Caco-2 (cell line): ENCODE measurements at regions not wholly inside any gene's neighbourhood (a gene's known extent, or its start where the extent isn't known, plus 50 kb on each side); places are given as distances from the start of the nearest gene placed in this dataset.

Source experiments
- BruUV-seq: library from RNA; stranded (reverse); fragments of 400-500 nt; replicated peaks from 2 replicates; lab custom pipeline; 2021; lab: Mats Ljungman, UMichigan
- CTCF ChIA-PET: fragments of 300-600 bp; sonication (Branson Sonifier 250); formaldehyde crosslinking; loops from one replicate; lab custom pipeline; 2022; ENCODE audit warnings: antibody characterized with exemption; lab: Charles Lee
- POLR2A ChIA-PET: fragments of 300-600 bp; sonication (Branson Sonifier 250); formaldehyde crosslinking; loops from one replicate; lab custom pipeline; 2022; ENCODE audit warnings: antibody characterized with exemption; lab: Charles Lee
- DNase-seq, 2 experiments: peaks; one replicate each; pipeline versions ENCODE4 v3.0.0 to v3.0.0-alpha.2; 2020 to 2022
- H3K27me3 ChIP-seq: replicated peaks from 2 replicates; pipeline ENCODE4 v1.6.0; 2011; ENCODE audit warnings: low read length; ENCODE audit not compliant: control insufficient read depth, insufficient read depth
- H3K36me3 ChIP-seq: 2 replicates; pipeline ENCODE4 v1.5.1; 2011; ENCODE audit warnings: low read length; ENCODE audit not compliant: control insufficient read depth, insufficient read depth
- H3K4me1 ChIP-seq: fragments of 250-450 bp; sonication (Bioruptor Pico); 2 replicates; pipeline ENCODE4 v1.5.1; 2020; ENCODE audit warnings: mild to moderate bottlenecking
- H3K4me3 ChIP-seq: 2 replicates; pipeline ENCODE4 v1.5.1; 2011; ENCODE audit warnings: low read depth, mild to moderate bottlenecking, control low read depth, low read length
- H3K9me3 ChIP-seq: fragments of 250-450 bp; sonication (Bioruptor Pico); 2 replicates; pipeline ENCODE4 v1.5.1; 2020; ENCODE audit warnings: mild to moderate bottlenecking, moderate library complexity
- H3K27ac Mint-ChIP-seq: one replicate; pipeline ENCODE4 v1.8.0; 2022; ENCODE audit warnings: mixed read lengths; ENCODE audit not compliant: unreplicated experiment
- H3K27me3 Mint-ChIP-seq: one replicate; pipeline ENCODE4 v1.8.0; 2022; ENCODE audit warnings: mixed read lengths; ENCODE audit not compliant: insufficient read depth, unreplicated experiment
- H3K36me3 Mint-ChIP-seq: one replicate; pipeline ENCODE4 v1.8.0; 2022; ENCODE audit warnings: mild to moderate bottlenecking, mixed read lengths; ENCODE audit not compliant: insufficient read depth, unreplicated experiment
- H3K4me1 Mint-ChIP-seq: one replicate; pipeline ENCODE4 v1.8.0; 2022; ENCODE audit warnings: low read depth, mixed read lengths; ENCODE audit not compliant: unreplicated experiment
- H3K4me3 Mint-ChIP-seq: one replicate; pipeline ENCODE4 v1.8.0; 2022; ENCODE audit warnings: mild to moderate bottlenecking, moderate library complexity, mixed read lengths; ENCODE audit not compliant: unreplicated experiment
- H3K9me3 Mint-ChIP-seq: one replicate; pipeline ENCODE4 v1.8.0; 2022; ENCODE audit warnings: mixed read lengths; ENCODE audit not compliant: unreplicated experiment
- intact Hi-C: fragments of 100-400 bp; cut with micrococcal nuclease; formaldehyde crosslinking; loops from one replicate; pipeline ENCODE4 v1.10.0; 2022; ENCODE audit not compliant: unreplicated experiment
- TF ChIP-seq, protein P1 (sequence below), 2 experiments: fragments of 200-600 bp in 1 of 2; IDR thresholded peaks; 1 replicate in 1 of 2; 2 replicates in 1 of 2; pipeline versions ENCODE4 v1.5.1 to v1.8.0; 2011 to 2022; ENCODE audit warnings: antibody characterized with exemption in 1 of 2, control low read depth in 1 of 2, inconsistent platforms in 1 of 2, low read depth in 1 of 2, low read length in 1 of 2, mild to moderate bottlenecking in 1 of 2, moderate library complexity in 1 of 2; ENCODE audit not compliant: insufficient read depth in 1 of 2, severe bottlenecking in 1 of 2, unreplicated experiment in 1 of 2

DNA sequence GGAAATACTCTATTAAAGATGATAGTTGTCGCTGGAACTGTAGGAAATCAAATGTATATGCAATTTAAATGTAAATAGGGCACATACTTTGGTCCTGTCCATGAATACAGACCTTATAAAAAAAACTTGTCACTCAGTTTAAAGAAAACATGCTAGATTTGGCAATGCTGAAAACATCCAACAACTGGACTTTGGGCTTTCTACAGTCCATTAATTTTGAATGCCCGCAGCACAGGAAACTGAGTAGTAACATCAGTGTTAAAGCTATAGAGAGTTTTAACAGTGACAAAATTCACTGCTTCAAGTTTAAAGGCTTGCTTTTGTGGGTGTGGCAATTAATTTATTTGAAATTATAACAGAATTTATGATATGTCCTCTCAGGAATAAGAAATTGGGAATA, 578.4 kb downstream of the TRIML1 start:
- H3K27ac Mint-ChIP-seq = no peak overlapping the region
- Histone ChIP-seq H3K36me3 (no peaks in the 10 kb centered on the region), H3K4me3 (no peak overlapping the region), H3K4me1 (no peaks in the 10 kb centered on the region), H3K9me3 (no peaks in the 10 kb centered on the region), H3K27me3 (no peaks in the 10 kb centered on the region)
- POLR2A ChIA-PET = no interaction called here
- intact Hi-C loops = no loop called here
- BruUV-seq = no TSS peak
- TF ChIP-seq, protein P1, sequence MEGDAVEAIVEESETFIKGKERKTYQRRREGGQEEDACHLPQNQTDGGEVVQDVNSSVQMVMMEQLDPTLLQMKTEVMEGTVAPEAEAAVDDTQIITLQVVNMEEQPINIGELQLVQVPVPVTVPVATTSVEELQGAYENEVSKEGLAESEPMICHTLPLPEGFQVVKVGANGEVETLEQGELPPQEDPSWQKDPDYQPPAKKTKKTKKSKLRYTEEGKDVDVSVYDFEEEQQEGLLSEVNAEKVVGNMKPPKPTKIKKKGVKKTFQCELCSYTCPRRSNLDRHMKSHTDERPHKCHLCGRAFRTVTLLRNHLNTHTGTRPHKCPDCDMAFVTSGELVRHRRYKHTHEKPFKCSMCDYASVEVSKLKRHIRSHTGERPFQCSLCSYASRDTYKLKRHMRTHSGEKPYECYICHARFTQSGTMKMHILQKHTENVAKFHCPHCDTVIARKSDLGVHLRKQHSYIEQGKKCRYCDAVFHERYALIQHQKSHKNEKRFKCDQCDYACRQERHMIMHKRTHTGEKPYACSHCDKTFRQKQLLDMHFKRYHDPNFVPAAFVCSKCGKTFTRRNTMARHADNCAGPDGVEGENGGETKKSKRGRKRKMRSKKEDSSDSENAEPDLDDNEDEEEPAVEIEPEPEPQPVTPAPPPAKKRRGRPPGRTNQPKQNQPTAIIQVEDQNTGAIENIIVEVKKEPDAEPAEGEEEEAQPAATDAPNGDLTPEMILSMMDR (IDR thresholded peaks at IDR 0.05; ENCODE audit: insufficient read depth in 1 of 2, low read depth in 1 of 2, low read length in 1 of 2, severe bottlenecking in 1 of 2, unreplicated experiment in 1 of 2) = no peak
- no peaks in the 10 kb centered on the region for H3K27me3 Mint-ChIP-seq
- DNase-seq = no peak
- CTCF ChIA-PET = no interaction called here
- H3K36me3 Mint-ChIP-seq = no peaks in the 10 kb centered on the region
- H3K9me3 Mint-ChIP-seq = peaks cover 21% of the 10 kb centered on the region
- no peaks in the 10 kb centered on the region for H3K4me1 Mint-ChIP-seq
- no peak overlapping the region for H3K4me3 Mint-ChIP-seq

DNA sequence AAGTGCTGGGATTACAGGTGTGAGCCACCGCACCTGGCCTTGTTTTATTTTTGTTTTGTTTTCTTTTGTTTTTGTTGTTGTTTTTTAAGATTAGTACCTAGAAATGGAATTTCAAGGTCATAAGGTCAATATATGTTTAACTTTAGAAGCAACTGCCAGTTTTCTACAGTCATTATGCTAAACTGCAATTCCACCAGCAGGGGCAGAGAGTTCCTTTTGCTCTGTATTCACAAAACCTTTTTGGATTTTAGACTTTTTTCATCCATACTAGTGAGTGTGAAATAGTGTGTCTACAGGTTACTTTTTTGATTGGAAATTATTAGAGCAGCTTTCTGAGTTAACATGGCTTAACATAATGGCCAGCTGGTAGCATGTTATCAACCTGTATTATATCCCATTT, 580.6 kb downstream of the TRIML1 start:
- Mint-ChIP-seq H3K27me3 (no peaks in the 10 kb centered on the region), H3K9me3 (peaks cover 23% of the 10 kb centered on the region), H3K4me1 (no peaks in the 10 kb centered on the region), H3K4me3 (no peak overlapping the region), H3K27ac (no peak overlapping the region), H3K36me3 (no peaks in the 10 kb centered on the region)
- Histone ChIP-seq H3K9me3 (no peaks in the 10 kb centered on the region), H3K36me3 (no peaks in the 10 kb centered on the region), H3K4me3 (no peak overlapping the region), H3K4me1 (no peaks in the 10 kb centered on the region), H3K27me3 (no peaks in the 10 kb centered on the region)
- intact Hi-C loops = no loop called here
- TF ChIP-seq, protein P1 (IDR thresholded peaks at IDR 0.05; ENCODE audit: insufficient read depth in 1 of 2, low read depth in 1 of 2, low read length in 1 of 2, severe bottlenecking in 1 of 2, unreplicated experiment in 1 of 2) = no peak
- CTCF ChIA-PET = no interaction called here
- BruUV-seq = no TSS peak
- POLR2A ChIA-PET = no interaction called here
- DNase-seq = no peak

DNA sequence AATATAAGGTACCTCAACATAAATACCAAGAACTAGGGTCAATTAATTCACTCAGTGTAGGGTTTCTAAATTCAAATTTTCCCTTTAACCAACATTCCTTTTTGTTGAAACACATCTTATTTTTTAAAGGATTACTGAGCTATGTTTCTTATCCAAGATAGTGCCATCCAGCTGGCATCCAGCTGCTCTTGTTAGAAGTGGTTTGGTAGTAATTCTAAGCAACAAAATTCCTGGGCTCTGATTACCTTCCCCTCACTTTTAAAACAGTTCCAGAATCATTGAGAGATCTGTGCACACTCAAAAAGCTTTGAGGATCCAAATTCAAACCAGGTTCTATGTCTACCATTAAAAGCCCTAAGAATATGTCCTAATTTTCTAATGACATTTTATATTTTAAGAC, 583.7 kb downstream of the TRIML1 start:
- H3K4me1 Mint-ChIP-seq = no peaks in the 10 kb centered on the region
- POLR2A ChIA-PET = no interaction called here

More for the DNA sequence above, 583.7 kb downstream of the TRIML1 start:
- Mint-ChIP-seq H3K9me3 (peaks cover 23% of the 10 kb centered on the region), H3K27ac (no peak overlapping the region), H3K4me3 (no peak overlapping the region), H3K27me3 (no peaks in the 10 kb centered on the region), H3K36me3 (no peaks in the 10 kb centered on the region)
- no peaks in the 10 kb centered on the region for H3K36me3 ChIP-seq
- DNase-seq = no peak
- TF ChIP-seq, protein P1 (IDR thresholded peaks at IDR 0.05; ENCODE audit: insufficient read depth in 1 of 2, low read depth in 1 of 2, low read length in 1 of 2, severe bottlenecking in 1 of 2, unreplicated experiment in 1 of 2) = no peak
- H3K4me3 ChIP-seq = no peak overlapping the region
- no peaks in the 10 kb centered on the region for H3K9me3 ChIP-seq
- CTCF ChIA-PET = no interaction called here
- no TSS peak for BruUV-seq
- H3K27me3 ChIP-seq = no peaks in the 10 kb centered on the region
- H3K4me1 ChIP-seq = no peaks in the 10 kb centered on the region
- intact Hi-C loops = no loop called here
